Epidermal melanocyte (primary cell): ENCODE measurements at regions not wholly inside any gene's neighbourhood (a gene's known extent, or its start where the extent isn't known, plus 50 kb on each side); places are given as distances from the start of the nearest gene placed in this dataset.
"Not testable (repeated sequence)": the region's sequence is repeated elsewhere in the genome, so short reads cannot be mapped to it uniquely, and the experiment has no call there.

Source experiments
- DNase-seq: peaks from one replicate; pipeline ENCODE4 v3.0.0; 2011; ENCODE audit warnings: low spot score; ENCODE audit not compliant: insufficient read length

- no peak for DNase-seq
These were observed 252.3 kb downstream of the MYCN start for GRCh38 chr2:16192416-16193216.

- no peak for DNase-seq
These were observed 251.3 kb downstream of the MYCN start for GRCh38 chr2:16191431-16192200.

DNA sequence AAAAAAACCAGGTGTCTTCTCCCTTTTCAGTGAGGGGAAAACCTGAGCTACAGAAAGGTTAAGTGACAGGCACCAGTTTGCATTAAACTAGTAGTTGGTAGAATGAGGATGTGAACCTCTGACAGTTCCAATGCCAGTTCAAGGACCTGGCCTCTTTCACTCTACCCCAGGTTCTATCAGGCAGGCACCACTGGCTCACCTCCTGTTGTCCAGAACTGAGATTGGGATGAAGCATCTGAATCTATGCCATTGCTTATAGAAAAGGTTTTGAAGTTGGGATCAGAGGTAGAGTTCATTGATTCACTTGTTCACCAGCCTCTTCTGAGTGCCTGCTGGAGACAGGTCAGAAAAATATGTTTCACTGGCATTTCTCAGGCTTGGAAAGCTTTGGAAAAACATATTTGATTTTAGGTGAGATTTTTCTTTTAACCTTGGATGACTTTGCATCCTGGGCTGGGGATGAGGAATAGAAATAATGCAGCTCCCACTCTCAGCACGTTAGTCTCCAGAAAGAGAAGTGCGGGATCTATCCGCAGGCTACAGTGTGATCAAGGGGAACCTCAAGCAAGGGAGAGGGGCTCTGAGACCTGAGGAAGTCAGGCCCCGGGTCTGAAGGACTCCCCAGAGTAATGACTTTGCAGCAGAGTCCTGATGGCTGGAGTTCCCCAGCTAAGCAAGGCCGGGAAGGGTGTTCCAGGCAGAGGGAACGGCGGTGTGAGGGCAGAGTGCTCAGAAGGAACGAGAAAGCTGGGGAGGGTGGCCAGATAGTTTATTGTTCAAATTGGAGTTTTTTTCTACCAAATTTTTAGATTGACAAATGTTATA lies 250.3 kb downstream of the MYCN start:
- DNase-seq: no peak

- no peak for DNase-seq
These were observed 249.4 kb downstream of the MYCN start for GRCh38 chr2:16189836-16190160.

DNA sequence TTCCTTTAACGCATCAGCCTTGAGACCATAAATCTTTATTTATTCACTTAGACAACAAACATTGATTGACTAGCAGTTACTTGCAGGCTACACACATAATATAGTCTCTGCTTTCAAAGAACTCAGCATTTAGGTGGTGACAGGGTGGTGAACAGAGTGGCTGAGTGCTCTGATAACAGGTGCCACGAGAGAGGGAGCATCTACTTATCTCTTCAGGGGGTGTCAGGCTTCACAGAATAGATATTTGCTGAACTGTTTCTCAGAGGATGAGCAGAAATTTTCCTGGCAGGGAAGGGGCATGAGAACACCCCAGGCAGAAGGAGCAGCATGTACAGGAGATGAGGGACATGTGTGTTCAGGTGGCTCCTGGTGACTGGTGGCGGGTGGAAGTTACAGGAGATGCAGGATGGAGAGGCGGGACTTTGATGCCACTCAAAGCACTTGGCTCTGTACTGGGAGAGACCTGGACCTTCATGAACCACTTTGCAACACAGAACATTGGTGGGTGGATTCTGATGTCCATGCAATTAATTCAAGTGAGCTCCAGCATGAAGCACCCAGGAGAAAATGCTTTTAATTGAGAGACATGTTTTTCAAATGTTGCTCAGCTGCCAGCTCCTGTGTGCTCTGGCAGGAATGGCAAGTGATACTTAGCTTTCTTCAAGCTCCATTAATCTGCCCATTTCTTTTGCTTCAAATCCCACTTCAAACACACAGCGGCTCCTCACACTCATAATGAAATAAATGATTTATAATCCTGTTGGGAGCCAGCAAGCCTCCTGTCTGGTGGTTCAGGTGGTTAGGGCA lies 248.9 kb downstream of the MYCN start:
- DNase-seq: no peak

DNA sequence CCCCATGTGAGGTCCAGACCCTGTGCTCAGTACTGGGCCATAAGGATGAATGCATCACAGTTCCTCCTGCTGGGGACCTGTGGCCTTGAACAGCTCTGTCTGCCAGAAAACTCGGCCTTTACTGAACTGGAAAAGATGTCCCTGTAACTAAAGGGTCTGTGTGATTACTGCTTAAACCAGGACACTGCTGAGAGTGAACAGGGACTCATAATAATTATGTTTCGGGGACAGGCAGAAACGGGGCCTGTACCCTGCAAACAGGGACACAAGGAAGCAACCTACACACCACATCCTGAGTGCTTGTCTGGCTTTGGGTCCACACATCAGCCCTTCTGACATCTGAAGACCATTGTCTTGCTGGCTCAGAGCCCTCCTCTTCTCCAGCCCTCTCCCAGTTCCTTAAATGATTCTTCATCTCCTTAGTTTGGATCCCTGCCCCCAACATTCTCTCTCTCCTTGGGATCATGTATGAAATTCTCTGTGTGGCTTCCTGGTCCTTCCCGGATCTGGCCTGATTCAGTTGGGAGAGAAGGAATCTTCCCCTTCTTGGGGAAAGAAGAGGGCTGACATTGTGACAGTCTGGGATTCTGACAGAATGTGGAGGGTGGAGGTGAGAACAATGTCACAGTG lies 248.0 kb downstream of the MYCN start:
- no peak for DNase-seq

GRCh38 chr2:16187482-16187817 lies 247.1 kb downstream of the MYCN start:
- DNase-seq: no peak

- no peak for DNase-seq
These were observed 246.5 kb downstream of the MYCN start for GRCh38 chr2:16186661-16187481.

DNA sequence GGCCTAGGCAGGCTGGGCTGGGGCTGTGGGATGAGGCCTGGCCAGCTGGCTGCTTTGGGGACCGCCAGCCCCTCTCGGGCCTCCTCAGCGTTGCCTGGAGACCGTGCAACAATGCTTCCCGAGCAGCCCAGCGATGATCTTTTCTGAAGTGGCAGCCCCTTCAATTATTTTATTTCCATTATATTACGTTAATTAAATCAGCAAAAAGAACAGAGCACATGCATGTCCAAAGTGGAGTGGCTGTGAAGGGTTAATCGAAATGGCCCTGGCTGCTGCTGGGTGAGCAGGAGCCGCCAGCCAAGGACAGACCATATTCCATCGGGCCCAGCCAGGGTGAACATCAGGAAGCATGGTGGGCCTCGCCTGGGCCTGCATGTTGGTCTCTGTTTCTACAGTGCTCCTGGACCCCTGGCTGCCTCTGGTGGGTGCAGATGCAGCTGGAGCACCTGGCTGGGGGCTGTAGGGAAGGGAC lies 245.5 kb downstream of the MYCN start:
- DNase-seq: no peak

- no peak for DNase-seq
These were observed 244.8 kb downstream of the MYCN start for GRCh38 chr2:16184945-16185660.

- DNase-seq: no peak
These were observed 244.1 kb downstream of the MYCN start for GRCh38 chr2:16184341-16184890.

DNA sequence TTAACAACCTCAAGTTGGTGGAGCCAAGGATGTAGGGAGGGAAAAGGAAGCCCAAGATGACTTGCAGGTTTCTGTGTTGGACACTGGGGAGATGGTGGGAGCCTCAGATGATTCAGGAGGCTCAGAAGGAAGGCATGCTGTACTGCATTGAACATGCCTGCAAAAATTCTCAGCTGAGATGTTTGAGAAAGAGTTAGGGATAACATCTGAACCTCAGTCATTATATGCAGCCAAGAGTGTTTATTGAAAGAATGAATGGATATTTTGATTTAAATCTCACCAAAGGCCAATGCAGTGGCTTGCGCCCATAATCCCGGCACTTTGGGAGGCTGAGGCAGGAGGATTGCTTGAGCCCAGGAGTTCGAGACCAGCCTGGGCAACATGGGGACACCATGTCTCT lies 243.0 kb downstream of the MYCN start:
- no peak for DNase-seq

- DNase-seq: no peak
These were observed 242.5 kb downstream of the MYCN start for GRCh38 chr2:16182841-16183240.

DNA sequence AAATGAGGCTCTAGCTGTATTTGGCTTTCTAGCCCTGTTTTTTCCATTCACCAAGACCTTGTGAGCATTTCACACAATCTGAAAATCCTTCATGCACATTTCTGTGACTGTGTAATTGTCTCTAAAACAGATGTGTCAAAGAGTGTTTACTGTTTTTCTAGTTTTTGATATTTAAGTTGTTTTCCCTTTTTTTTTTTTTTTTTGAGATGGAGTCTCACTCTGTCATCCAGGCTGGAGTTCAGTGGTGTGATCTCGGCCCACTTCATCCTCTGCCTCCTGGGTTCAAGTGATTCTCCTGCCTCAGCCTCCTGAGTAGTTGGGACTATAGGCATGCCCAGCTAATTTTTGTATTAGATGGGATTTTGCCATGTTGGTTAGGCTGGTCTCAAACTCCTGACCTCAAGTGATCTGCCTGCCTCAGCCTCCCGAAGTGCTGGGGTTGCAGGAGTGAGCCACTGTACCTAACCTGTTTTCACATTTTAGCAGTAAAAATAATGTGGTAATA lies 242.0 kb downstream of the MYCN start:
- not testable (repeated sequence) for DNase-seq

DNA sequence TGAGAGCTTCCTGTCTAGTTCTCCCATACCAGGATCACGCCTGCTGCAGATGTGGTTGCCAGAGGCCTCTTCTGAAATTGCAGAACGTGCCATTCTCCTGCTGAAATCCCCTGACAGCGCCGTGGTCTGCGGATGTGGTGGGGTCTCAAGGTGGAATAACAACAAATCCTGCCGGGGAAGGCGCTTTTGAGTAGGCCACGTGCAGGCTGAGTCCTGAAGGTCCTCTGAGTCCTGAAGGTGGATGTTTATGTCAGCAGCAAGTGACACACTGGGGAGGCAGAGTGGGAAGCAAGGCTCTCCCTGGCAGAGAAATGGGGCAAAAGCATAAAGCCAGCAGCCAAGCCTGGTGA lies 241.4 kb downstream of the MYCN start:
- DNase-seq: no peak

- DNase-seq: no peak
These were observed 240.9 kb downstream of the MYCN start for GRCh38 chr2:16181062-16181740.

- DNase-seq: no peak
These were observed 240.3 kb downstream of the MYCN start for GRCh38 chr2:16180631-16181030.

- no peak for DNase-seq
These were observed 239.5 kb downstream of the MYCN start for GRCh38 chr2:16179701-16180416.
